ENCODE measurements at regions not wholly inside any gene's neighbourhood (a gene's known extent, or its start where the extent isn't known, plus 50 kb on each side); places are given as distances from the start of the nearest gene placed in this dataset.

DNA sequence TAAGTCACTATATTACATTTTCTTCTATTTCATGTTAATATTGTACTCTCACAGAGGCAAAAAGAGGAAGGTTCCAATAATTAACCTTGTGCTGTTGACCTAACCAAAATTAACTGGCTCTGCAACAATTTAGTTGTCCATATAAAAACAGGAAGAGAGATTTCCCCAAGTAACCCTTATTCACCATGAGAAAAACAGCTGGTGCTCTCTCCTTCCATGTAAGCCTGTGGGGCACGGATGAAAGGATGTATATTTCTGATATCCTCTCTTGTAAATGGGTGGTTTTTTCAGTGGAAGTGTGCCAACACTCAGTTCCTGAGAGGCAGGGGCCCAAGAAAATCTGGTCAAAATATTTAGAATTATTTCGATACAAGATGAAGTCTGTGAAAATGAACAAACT, 358.1 kb downstream of the CRPPA start:
- TF ChIP-seq, protein P1, sequence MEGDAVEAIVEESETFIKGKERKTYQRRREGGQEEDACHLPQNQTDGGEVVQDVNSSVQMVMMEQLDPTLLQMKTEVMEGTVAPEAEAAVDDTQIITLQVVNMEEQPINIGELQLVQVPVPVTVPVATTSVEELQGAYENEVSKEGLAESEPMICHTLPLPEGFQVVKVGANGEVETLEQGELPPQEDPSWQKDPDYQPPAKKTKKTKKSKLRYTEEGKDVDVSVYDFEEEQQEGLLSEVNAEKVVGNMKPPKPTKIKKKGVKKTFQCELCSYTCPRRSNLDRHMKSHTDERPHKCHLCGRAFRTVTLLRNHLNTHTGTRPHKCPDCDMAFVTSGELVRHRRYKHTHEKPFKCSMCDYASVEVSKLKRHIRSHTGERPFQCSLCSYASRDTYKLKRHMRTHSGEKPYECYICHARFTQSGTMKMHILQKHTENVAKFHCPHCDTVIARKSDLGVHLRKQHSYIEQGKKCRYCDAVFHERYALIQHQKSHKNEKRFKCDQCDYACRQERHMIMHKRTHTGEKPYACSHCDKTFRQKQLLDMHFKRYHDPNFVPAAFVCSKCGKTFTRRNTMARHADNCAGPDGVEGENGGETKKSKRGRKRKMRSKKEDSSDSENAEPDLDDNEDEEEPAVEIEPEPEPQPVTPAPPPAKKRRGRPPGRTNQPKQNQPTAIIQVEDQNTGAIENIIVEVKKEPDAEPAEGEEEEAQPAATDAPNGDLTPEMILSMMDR (IDR thresholded peaks at IDR 0.05; ENCODE audit: insufficient read depth, low read depth, low read length), result no peak
- TF ChIP-seq EZH2 (IDR thresholded peaks at IDR 0.05; ENCODE audit: insufficient read depth, low read length), result no peak

Data from astrocyte (in vitro differentiated cells and primary cell).